ENCODE measurements at regions not wholly inside any gene's neighbourhood (a gene's known extent, or its start where the extent isn't known, plus 50 kb on each side); places are given as distances from the start of the nearest gene placed in this dataset.

- Mint-ChIP-seq H3K27ac (no peak overlapping the region), H3K9me3 (ENCODE audit: insufficient read depth) (no peaks in the 10 kb centered on the region), H3K4me3 (no peak overlapping the region), H3K27me3 (peaks cover 3% of the 10 kb centered on the region), H3K4me1 (no peaks in the 10 kb centered on the region)
- CTCF ChIA-PET, result no interaction called here
- H4K20me1 ChIP-seq (ENCODE audit: control insufficient read depth, insufficient read depth, low read length, poor library complexity, severe bottlenecking), result no peaks in the 10 kb centered on the region
- H3K27ac ChIP-seq (ENCODE audit: low read length in 2 of 2), result no peak overlapping the region
- H3K9me3 ChIP-seq (ENCODE audit: control extremely low read depth in 1 of 3, control insufficient read depth in 2 of 3, insufficient read depth in 1 of 3, low read length in 2 of 3), result no peaks in the 10 kb centered on the region
- H3K9ac ChIP-seq (ENCODE audit: low read length), result no peak overlapping the region
- no peak for ATAC-seq (ENCODE audit: low read depth)
- no peak overlapping the region for H3K4me2 ChIP-seq (replicated peaks; ENCODE audit: low read depth, low read length, poor library complexity, severe bottlenecking)
- no peaks in the 10 kb centered on the region for H3K36me3 ChIP-seq (replicated peaks in 1 of 2; ENCODE audit: control extremely low read depth in 1 of 2, control insufficient read depth in 1 of 2, extremely low read depth in 1 of 2, insufficient read depth in 2 of 2, low read length in 1 of 2)
- no peaks in the 10 kb centered on the region for H3K79me2 ChIP-seq (ENCODE audit: control insufficient read depth, insufficient read depth, low read length)
- H3K4me3 ChIP-seq (ENCODE audit: control extremely low read depth in 1 of 5, extremely low read depth in 1 of 5, insufficient read depth in 1 of 5, low read depth in 2 of 5, low read length in 4 of 5), result no peak overlapping the region
- H3K27me3 ChIP-seq (replicated peaks in 1 of 4; ENCODE audit: control extremely low read depth in 1 of 4, control insufficient read depth in 3 of 4, insufficient read depth in 4 of 4, low read length in 3 of 4), result no peaks in the 10 kb centered on the region
- no peaks in the 10 kb centered on the region for H3K4me1 ChIP-seq (ENCODE audit: control insufficient read depth in 2 of 2, insufficient read depth in 2 of 2, low read length in 2 of 2)
- no peak overlapping the region for H2AFZ ChIP-seq (ENCODE audit: insufficient read depth, low read depth, low read length, poor library complexity, severe bottlenecking)
- no CpG with 5 or more reads among the region's 4 CpGs for WGBS (ENCODE audit: insufficient coverage)
- POLR2A ChIA-PET, result no interaction called here
- TF ChIP-seq, protein P1, sequence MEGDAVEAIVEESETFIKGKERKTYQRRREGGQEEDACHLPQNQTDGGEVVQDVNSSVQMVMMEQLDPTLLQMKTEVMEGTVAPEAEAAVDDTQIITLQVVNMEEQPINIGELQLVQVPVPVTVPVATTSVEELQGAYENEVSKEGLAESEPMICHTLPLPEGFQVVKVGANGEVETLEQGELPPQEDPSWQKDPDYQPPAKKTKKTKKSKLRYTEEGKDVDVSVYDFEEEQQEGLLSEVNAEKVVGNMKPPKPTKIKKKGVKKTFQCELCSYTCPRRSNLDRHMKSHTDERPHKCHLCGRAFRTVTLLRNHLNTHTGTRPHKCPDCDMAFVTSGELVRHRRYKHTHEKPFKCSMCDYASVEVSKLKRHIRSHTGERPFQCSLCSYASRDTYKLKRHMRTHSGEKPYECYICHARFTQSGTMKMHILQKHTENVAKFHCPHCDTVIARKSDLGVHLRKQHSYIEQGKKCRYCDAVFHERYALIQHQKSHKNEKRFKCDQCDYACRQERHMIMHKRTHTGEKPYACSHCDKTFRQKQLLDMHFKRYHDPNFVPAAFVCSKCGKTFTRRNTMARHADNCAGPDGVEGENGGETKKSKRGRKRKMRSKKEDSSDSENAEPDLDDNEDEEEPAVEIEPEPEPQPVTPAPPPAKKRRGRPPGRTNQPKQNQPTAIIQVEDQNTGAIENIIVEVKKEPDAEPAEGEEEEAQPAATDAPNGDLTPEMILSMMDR (IDR thresholded peaks at IDR 0.05), result no peak
- TF ChIP-seq EZH2 (IDR thresholded peaks at IDR 0.05; ENCODE audit: borderline replicate concordance, insufficient read depth, low read depth, low read length, poor library complexity, severe bottlenecking), result no peak
- intact Hi-C loops (cut with micrococcal nuclease), result no loop called here
- no peak for DNase-seq
Measured at GRCh38 chr4:155481150-155481549, 104.4 kb upstream of the MAP9 start.

DNA sequence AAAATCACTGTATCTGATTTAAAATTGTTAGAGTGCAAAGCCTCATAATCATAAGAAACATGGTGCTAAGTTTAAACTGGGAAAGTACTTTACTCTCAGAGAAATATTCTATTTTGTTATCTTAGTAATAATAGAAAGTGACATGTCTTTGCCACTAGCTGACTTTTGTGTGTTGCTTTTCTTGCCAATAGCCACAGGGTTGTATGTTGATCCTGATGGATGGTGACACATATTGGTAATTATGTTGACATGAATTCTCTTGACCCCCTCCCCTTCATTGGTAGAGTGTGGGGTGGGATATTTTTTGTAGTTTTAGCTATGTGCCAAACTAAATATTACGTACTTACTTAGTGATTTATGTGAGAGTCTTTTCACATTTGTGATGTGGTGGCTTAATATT, 103.1 kb upstream of the MAP9 start:
- Mint-ChIP-seq H3K4me3 (no peak overlapping the region), H3K27me3 (peaks cover 3% of the 10 kb centered on the region), H3K27ac (no peak overlapping the region), H3K4me1 (no peaks in the 10 kb centered on the region), H3K9me3 (ENCODE audit: insufficient read depth) (no peaks in the 10 kb centered on the region)
- Histone ChIP-seq H3K4me2 (replicated peaks; ENCODE audit: low read depth, low read length, poor library complexity, severe bottlenecking) (no peak overlapping the region), H3K9ac (ENCODE audit: low read length) (no peak overlapping the region), H2AFZ (ENCODE audit: insufficient read depth, low read depth, low read length, poor library complexity, severe bottlenecking) (no peak overlapping the region), H3K79me2 (ENCODE audit: control insufficient read depth, insufficient read depth, low read length) (no peaks in the 10 kb centered on the region), H3K4me3 (ENCODE audit: control extremely low read depth in 1 of 5, extremely low read depth in 1 of 5, insufficient read depth in 1 of 5, low read depth in 2 of 5, low read length in 4 of 5) (no peak overlapping the region), H4K20me1 (ENCODE audit: control insufficient read depth, insufficient read depth, low read length, poor library complexity, severe bottlenecking) (no peaks in the 10 kb centered on the region), H3K9me3 (ENCODE audit: control extremely low read depth in 1 of 3, control insufficient read depth in 2 of 3, insufficient read depth in 1 of 3, low read length in 2 of 3) (no peaks in the 10 kb centered on the region), H3K36me3 (replicated peaks in 1 of 2; ENCODE audit: control extremely low read depth in 1 of 2, control insufficient read depth in 1 of 2, extremely low read depth in 1 of 2, insufficient read depth in 2 of 2, low read length in 1 of 2) (no peaks in the 10 kb centered on the region), H3K4me1 (ENCODE audit: control insufficient read depth in 2 of 2, insufficient read depth in 2 of 2, low read length in 2 of 2) (no peaks in the 10 kb centered on the region), H3K27me3 (replicated peaks in 1 of 4; ENCODE audit: control extremely low read depth in 1 of 4, control insufficient read depth in 3 of 4, insufficient read depth in 4 of 4, low read length in 3 of 4) (no peaks in the 10 kb centered on the region), H3K27ac (ENCODE audit: low read length in 2 of 2) (no peak overlapping the region)
- ChIA-PET POLR2A (no interaction called here), CTCF (no interaction called here)
- intact Hi-C loops (cut with micrococcal nuclease), result no loop called here
- ATAC-seq (ENCODE audit: low read depth), result no peak
- DNase-seq, result no peak
- TF ChIP-seq, protein P1 (IDR thresholded peaks at IDR 0.05), result no peak
- no peak for TF ChIP-seq EZH2 (IDR thresholded peaks at IDR 0.05; ENCODE audit: borderline replicate concordance, insufficient read depth, low read depth, low read length, poor library complexity, severe bottlenecking)
- WGBS (ENCODE audit: insufficient coverage), result no CpG with 5 or more reads among the region's 1 CpG
